RPMI7951 (cell line): ENCODE measurements at regions not wholly inside any gene's neighbourhood (a gene's known extent, or its start where the extent isn't known, plus 50 kb on each side); places are given as distances from the start of the nearest gene placed in this dataset.
"Not testable (repeated sequence)": the region's sequence is repeated elsewhere in the genome, so short reads cannot be mapped to it uniquely, and the experiment has no call there.

Experiments used
- DNase-seq: peaks from one replicate; pipeline ENCODE4 v3.0.0-alpha.2; 2012; ENCODE audit warnings: low read depth

DNA sequence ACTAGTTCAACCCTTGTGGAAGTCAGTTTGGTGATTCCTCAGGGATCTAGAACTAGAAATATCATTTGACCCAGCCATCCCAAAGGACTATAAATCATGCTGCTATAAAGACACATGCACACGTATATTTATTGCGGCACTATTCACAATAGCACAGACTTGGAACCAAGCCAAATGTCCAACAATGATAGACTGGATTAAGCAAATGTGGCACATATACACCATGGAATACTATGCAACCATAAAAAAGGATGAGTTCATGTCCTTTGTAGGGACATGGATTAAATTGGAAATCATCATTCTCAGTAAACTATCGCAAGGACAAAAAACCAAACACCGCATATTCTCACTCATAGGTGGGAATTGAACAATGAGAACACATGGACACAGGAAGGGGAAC is 157.8 kb downstream of the MSN start:
- not testable (repeated sequence) for DNase-seq

GRCh38 chrX:65821721-65822496 is 154.5 kb downstream of the MSN start:
- no peak for DNase-seq

- DNase-seq: not testable (repeated sequence)
Measured at GRCh38 chrX:65819983-65820382, 152.5 kb downstream of the MSN start.

- DNase-seq: no peak
Measured at GRCh38 chrX:65813245-65813644, 145.8 kb downstream of the MSN start.

DNA sequence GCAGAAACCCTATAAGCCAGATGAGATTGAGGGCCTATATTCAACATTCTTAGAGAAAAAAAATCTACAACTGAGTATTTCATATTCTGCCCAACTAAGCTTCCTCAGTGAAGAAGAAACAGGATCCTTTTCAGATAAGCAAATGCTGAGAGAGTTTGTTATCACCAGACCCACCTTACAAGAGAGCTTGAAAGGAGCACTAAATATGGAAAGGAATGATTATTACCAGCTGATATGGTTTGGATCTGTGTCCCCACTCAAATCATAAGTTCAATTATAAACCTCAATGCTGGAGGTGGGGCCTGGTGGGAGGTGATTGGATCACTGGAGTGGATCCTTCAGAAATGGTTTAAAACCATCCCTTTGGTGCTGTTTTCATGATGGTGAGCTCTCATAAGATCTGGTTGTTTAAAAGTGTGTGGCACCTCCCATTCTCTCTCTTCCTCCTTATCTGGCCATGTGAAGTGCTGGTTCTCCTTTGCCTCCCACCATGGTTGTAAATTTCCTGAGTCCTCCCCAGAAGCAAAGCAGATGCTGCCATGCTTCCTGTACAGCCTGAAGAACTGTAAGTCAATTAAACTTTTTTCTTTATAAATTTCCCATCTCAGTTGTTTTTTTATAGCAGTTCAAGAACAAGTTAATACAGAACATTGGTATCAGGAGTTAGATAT is 144.2 kb downstream of the MSN start:
- no peak for DNase-seq
